ENCODE measurements at regions not wholly inside any gene's neighbourhood (a gene's known extent, or its start where the extent isn't known, plus 50 kb on each side); places are given as distances from the start of the nearest gene placed in this dataset.
"Not testable (repeated sequence)": the region's sequence is repeated elsewhere in the genome, so short reads cannot be mapped to it uniquely, and the experiment has no call there.

DNA sequence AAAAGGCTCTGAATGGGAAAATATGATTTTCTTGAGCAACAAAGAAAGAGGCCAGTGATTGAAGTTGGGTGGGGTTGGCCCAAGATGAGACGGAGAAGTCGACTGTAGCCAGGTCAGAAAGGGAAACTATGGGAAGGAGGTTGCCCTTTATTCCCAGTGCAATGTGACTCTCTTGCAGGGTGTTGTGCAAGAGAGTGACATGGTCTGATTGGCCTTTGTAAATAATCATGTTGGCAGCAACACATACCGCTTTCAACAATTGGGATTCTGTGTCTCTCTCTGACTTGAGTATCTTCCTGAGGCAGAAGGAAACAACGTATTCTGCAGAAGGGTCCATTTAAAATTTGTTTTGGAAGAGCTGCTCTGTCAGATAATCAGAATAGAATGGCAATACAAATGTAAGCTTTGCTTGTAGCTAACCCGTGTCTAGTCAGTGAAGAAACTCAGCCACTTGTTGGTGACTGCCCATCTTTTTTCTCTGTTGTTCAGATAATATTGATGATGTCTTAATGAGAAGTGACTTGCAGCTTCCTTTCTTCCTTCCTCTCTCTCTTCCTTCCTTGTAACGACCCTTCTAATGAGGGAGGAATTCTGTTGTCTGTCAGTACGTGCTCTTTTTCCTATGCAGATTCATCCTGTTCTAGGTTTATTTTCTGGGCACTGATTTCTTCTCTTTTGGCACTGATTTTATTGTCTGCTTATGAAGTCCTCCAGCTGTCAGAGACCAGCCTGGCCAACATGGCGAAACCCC lies 311.0 kb upstream of the FAM98A start:
- Histone ChIP-seq H3K36me3 (ENCODE audit: control insufficient read depth in 1 of 2, insufficient read depth in 2 of 2, low read length in 2 of 2) (no peaks in the 10 kb centered on the region), H3K27ac (ENCODE audit: low read length) (no peak overlapping the region), H3K4me1 (ENCODE audit: control insufficient read depth in 1 of 2, insufficient read depth in 2 of 2, low read length in 2 of 2) (no peaks in the 10 kb centered on the region), H3K27me3 (ENCODE audit: low read depth, low read length) (no peaks in the 10 kb centered on the region), H3K4me3 (ENCODE audit: low read depth in 1 of 2, low read length in 2 of 2) (no peak overlapping the region), H3K9me3 (ENCODE audit: control insufficient read depth in 1 of 2, low read length in 2 of 2) (peaks cover 3 to 14% of the 10 kb centered on the region in 2 donors)

GRCh38 chr2:33907866-33908265 lies 308.8 kb upstream of the FAM98A start:
- H3K4me3 ChIP-seq (ENCODE audit: low read depth in 1 of 2, low read length in 2 of 2) = no peak overlapping the region
- H3K36me3 ChIP-seq (ENCODE audit: control insufficient read depth in 1 of 2, insufficient read depth in 2 of 2, low read length in 2 of 2) = no peaks in the 10 kb centered on the region
- peaks cover 0 to 2% of the 10 kb centered on the region in 2 donors for H3K9me3 ChIP-seq (ENCODE audit: control insufficient read depth in 1 of 2, low read length in 2 of 2)
- H3K4me1 ChIP-seq (ENCODE audit: control insufficient read depth in 1 of 2, insufficient read depth in 2 of 2, low read length in 2 of 2) = no peaks in the 10 kb centered on the region
- no peaks in the 10 kb centered on the region for H3K27me3 ChIP-seq (ENCODE audit: low read depth, low read length)
- no peak overlapping the region for H3K27ac ChIP-seq (ENCODE audit: low read length)

DNA sequence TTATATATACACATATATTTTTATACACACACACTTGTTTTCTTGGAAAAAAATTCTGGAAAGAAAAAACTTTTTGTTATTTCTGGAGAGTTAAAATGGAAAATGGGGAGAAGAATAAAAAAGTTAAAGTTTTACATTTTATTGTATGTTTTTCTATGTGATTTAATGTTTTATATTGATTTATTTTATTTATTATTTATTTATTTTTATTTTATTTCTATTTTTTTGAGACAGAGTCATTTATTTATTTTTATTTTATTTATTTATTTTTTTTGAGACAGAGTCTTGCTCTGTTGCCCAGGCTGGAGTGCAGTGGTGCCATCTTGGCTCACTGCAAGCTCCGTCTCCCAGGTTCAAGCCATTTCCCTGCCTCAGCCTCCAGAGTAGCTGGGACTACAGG lies 307.0 kb upstream of the FAM98A start:
- H3K9me3 ChIP-seq (ENCODE audit: control insufficient read depth in 1 of 2, low read length in 2 of 2); H3K4me3 ChIP-seq (ENCODE audit: low read depth in 1 of 2, low read length in 2 of 2); H3K36me3 ChIP-seq (ENCODE audit: control insufficient read depth in 1 of 2, insufficient read depth in 2 of 2, low read length in 2 of 2); H3K27me3 ChIP-seq (ENCODE audit: low read depth, low read length); H3K4me1 ChIP-seq (ENCODE audit: control insufficient read depth in 1 of 2, insufficient read depth in 2 of 2, low read length in 2 of 2); H3K27ac ChIP-seq (ENCODE audit: low read length): not testable (repeated sequence)

- no peak overlapping the region for H3K27ac ChIP-seq (ENCODE audit: low read length)
- H3K4me1 ChIP-seq (ENCODE audit: control insufficient read depth in 1 of 2, insufficient read depth in 2 of 2, low read length in 2 of 2) = no peaks in the 10 kb centered on the region
- H3K9me3 ChIP-seq (ENCODE audit: control insufficient read depth in 1 of 2, low read length in 2 of 2) = peaks cover 0 to 2% of the 10 kb centered on the region in 2 donors
- no peaks in the 10 kb centered on the region for H3K36me3 ChIP-seq (ENCODE audit: control insufficient read depth in 1 of 2, insufficient read depth in 2 of 2, low read length in 2 of 2)
- H3K4me3 ChIP-seq (ENCODE audit: low read depth in 1 of 2, low read length in 2 of 2) = no peak overlapping the region
- H3K27me3 ChIP-seq (ENCODE audit: low read depth, low read length) = no peaks in the 10 kb centered on the region
Observed at GRCh38 chr2:33904801-33905200, 305.7 kb upstream of the FAM98A start.

DNA sequence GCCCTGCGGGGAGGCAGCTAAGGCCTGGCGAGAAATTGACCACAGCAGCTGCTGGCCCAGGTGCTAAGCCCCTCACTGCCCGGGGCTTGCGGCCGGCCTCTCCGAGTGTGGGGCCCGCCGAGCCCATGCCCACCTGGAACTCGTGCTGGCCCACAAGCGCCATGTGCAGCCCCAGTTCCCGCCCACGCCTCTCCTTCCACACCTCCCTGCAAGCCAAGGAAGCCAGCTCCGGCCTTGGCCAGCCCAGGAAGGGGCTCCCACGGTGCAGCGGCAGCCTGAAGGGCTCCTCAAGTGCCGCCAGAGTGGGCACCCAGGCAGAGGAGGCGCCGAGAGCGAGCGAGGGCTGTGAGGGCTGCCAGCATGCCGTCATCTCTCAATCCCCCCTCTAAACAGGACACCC lies 304.6 kb upstream of the FAM98A start:
- no peaks in the 10 kb centered on the region for H3K27me3 ChIP-seq (ENCODE audit: low read depth, low read length)
- no peak overlapping the region for H3K27ac ChIP-seq (ENCODE audit: low read length)
- no peaks in the 10 kb centered on the region for H3K4me1 ChIP-seq (ENCODE audit: control insufficient read depth in 1 of 2, insufficient read depth in 2 of 2, low read length in 2 of 2)
- peaks cover 0 to 2% of the 10 kb centered on the region in 2 donors for H3K9me3 ChIP-seq (ENCODE audit: control insufficient read depth in 1 of 2, low read length in 2 of 2)
- H3K36me3 ChIP-seq (ENCODE audit: control insufficient read depth in 1 of 2, insufficient read depth in 2 of 2, low read length in 2 of 2) = no peaks in the 10 kb centered on the region
- no peak overlapping the region for H3K4me3 ChIP-seq (ENCODE audit: low read depth in 1 of 2, low read length in 2 of 2)

GRCh38 chr2:33903215-33903614 lies 304.1 kb upstream of the FAM98A start:
- H3K27ac ChIP-seq (ENCODE audit: low read length) = no peak overlapping the region
- H3K36me3 ChIP-seq (ENCODE audit: control insufficient read depth in 1 of 2, insufficient read depth in 2 of 2, low read length in 2 of 2) = no peaks in the 10 kb centered on the region
- no peaks in the 10 kb centered on the region for H3K27me3 ChIP-seq (ENCODE audit: low read depth, low read length)
- no peaks in the 10 kb centered on the region for H3K4me1 ChIP-seq (ENCODE audit: control insufficient read depth in 1 of 2, insufficient read depth in 2 of 2, low read length in 2 of 2)
- peaks cover 0 to 4% of the 10 kb centered on the region in 2 donors for H3K9me3 ChIP-seq (ENCODE audit: control insufficient read depth in 1 of 2, low read length in 2 of 2)
- no peak overlapping the region for H3K4me3 ChIP-seq (ENCODE audit: low read depth in 1 of 2, low read length in 2 of 2)

DNA sequence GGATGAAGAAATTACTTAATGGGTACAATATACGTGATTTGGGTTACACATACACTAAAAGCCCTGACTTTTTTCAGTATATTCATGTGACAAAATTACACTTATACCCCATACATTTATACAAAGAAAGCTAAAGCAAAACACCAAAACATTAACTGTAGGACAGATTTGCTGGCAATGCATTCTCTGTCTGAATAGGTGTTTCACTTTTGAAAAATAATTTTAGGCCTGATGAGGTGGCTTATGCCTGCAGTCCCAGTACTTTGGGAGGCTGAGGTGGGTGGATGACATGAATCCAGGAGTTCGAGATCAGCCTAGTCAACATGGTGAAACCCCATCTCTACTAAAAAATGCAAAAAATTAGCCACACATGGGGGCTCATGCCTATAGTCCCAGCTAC lies 301.5 kb upstream of the FAM98A start:
- Histone ChIP-seq H3K27me3 (ENCODE audit: low read depth, low read length) (no peaks in the 10 kb centered on the region), H3K27ac (ENCODE audit: low read length) (no peak overlapping the region), H3K36me3 (ENCODE audit: control insufficient read depth in 1 of 2, insufficient read depth in 2 of 2, low read length in 2 of 2) (no peaks in the 10 kb centered on the region), H3K9me3 (ENCODE audit: control insufficient read depth in 1 of 2, low read length in 2 of 2) (peaks cover 0 to 4% of the 10 kb centered on the region in 2 donors), H3K4me3 (ENCODE audit: low read depth in 1 of 2, low read length in 2 of 2) (no peak overlapping the region), H3K4me1 (ENCODE audit: control insufficient read depth in 1 of 2, insufficient read depth in 2 of 2, low read length in 2 of 2) (no peaks in the 10 kb centered on the region)

DNA sequence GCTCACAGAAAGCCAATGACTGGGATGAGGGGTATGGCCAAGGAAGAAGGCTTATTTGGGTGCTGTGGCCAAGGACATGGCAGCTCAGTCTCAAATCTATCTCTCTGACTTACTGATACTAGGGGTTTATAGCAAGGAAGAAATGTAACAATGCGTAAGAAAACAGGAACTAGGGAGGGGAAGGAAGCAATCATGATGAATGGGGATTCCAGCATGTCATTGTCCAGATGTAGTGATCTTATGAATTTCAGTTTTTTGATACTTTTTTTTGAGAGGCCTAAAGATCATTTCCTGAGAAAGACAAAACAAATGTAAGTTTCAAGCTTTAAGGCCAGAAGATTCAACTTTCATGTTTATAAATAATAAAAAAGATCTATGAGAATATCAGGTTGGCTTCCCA lies 298.6 kb upstream of the FAM98A start:
- H3K4me1 ChIP-seq (ENCODE audit: control insufficient read depth in 1 of 2, insufficient read depth in 2 of 2, low read length in 2 of 2) = no peaks in the 10 kb centered on the region
- H3K9me3 ChIP-seq (ENCODE audit: control insufficient read depth in 1 of 2, low read length in 2 of 2) = peaks cover 0 to 2% of the 10 kb centered on the region in 2 donors
- no peak overlapping the region for H3K27ac ChIP-seq (ENCODE audit: low read length)
- no peak overlapping the region for H3K4me3 ChIP-seq (ENCODE audit: low read depth in 1 of 2, low read length in 2 of 2)
- H3K36me3 ChIP-seq (ENCODE audit: control insufficient read depth in 1 of 2, insufficient read depth in 2 of 2, low read length in 2 of 2) = no peaks in the 10 kb centered on the region
- no peaks in the 10 kb centered on the region for H3K27me3 ChIP-seq (ENCODE audit: low read depth, low read length)

DNA sequence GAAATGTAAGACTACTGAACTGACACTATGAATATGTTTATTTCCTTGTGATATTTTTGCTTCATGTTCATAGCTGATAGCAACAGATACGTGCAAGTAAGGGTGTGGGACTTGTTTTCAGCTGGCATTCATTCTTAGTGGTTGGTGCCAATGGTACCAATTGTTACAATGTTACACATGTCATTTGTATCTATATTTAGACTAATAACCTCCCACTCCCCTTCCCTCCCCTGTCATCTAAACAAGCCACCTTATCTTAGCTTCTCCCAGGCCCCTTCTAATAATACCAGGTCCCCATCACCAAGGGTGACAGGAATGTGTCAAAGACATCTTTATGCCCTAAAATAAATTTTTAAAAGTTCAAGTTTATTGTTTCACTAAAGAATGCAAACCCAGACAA lies 294.7 kb upstream of the FAM98A start:
- no peaks in the 10 kb centered on the region for H3K4me1 ChIP-seq (ENCODE audit: control insufficient read depth in 1 of 2, insufficient read depth in 2 of 2, low read length in 2 of 2)
- H3K4me3 ChIP-seq (ENCODE audit: low read depth in 1 of 2, low read length in 2 of 2) = no peak overlapping the region

DNA sequence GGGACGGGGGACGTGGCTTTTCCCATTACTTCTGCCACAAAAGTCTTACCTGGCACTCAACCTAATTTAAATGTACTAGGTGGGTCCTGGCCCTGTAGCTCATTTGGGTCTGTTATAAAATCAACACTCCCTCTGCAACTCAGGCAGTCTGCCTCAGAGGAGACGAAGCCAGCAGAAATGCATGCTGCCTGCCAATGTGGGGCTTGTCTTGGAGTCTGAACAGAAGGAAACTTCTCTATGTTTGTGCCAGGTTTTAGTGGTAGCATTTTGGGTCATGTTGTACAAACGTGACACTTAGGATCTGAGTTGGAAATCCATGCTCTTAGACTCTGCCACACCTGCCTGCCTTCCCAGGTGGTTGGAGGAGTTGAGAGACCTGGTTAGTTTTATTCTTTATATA lies 292.5 kb upstream of the FAM98A start:
- no peaks in the 10 kb centered on the region for H3K9me3 ChIP-seq (ENCODE audit: control insufficient read depth in 1 of 2, low read length in 2 of 2)
- no peaks in the 10 kb centered on the region for H3K4me1 ChIP-seq (ENCODE audit: control insufficient read depth in 1 of 2, insufficient read depth in 2 of 2, low read length in 2 of 2)
- H3K27ac ChIP-seq (ENCODE audit: low read length) = no peak overlapping the region
- no peak overlapping the region for H3K4me3 ChIP-seq (ENCODE audit: low read depth in 1 of 2, low read length in 2 of 2)
- no peaks in the 10 kb centered on the region for H3K36me3 ChIP-seq (ENCODE audit: control insufficient read depth in 1 of 2, insufficient read depth in 2 of 2, low read length in 2 of 2)
- no peaks in the 10 kb centered on the region for H3K27me3 ChIP-seq (ENCODE audit: low read depth, low read length)

More for the DNA sequence above, 294.7 kb upstream of the FAM98A start:
- Histone ChIP-seq H3K27me3 (ENCODE audit: low read depth, low read length) (no peaks in the 10 kb centered on the region), H3K27ac (ENCODE audit: low read length) (no peak overlapping the region), H3K36me3 (ENCODE audit: control insufficient read depth in 1 of 2, insufficient read depth in 2 of 2, low read length in 2 of 2) (no peaks in the 10 kb centered on the region), H3K9me3 (ENCODE audit: control insufficient read depth in 1 of 2, low read length in 2 of 2) (peaks cover 0 to 2% of the 10 kb centered on the region in 2 donors)

GRCh38 chr2:33890686-33891085 lies 291.6 kb upstream of the FAM98A start:
- no peak overlapping the region for H3K27ac ChIP-seq (ENCODE audit: low read length)
- no peaks in the 10 kb centered on the region for H3K36me3 ChIP-seq (ENCODE audit: control insufficient read depth in 1 of 2, insufficient read depth in 2 of 2, low read length in 2 of 2)
- no peaks in the 10 kb centered on the region for H3K27me3 ChIP-seq (ENCODE audit: low read depth, low read length)
- no peaks in the 10 kb centered on the region for H3K4me1 ChIP-seq (ENCODE audit: control insufficient read depth in 1 of 2, insufficient read depth in 2 of 2, low read length in 2 of 2)
- H3K4me3 ChIP-seq (ENCODE audit: low read depth in 1 of 2, low read length in 2 of 2) = no peak overlapping the region
- no peaks in the 10 kb centered on the region for H3K9me3 ChIP-seq (ENCODE audit: control insufficient read depth in 1 of 2, low read length in 2 of 2)
